ENCODE measurements at regions not wholly inside any gene's neighbourhood (a gene's known extent, or its start where the extent isn't known, plus 50 kb on each side); places are given as distances from the start of the nearest gene placed in this dataset.

DNA sequence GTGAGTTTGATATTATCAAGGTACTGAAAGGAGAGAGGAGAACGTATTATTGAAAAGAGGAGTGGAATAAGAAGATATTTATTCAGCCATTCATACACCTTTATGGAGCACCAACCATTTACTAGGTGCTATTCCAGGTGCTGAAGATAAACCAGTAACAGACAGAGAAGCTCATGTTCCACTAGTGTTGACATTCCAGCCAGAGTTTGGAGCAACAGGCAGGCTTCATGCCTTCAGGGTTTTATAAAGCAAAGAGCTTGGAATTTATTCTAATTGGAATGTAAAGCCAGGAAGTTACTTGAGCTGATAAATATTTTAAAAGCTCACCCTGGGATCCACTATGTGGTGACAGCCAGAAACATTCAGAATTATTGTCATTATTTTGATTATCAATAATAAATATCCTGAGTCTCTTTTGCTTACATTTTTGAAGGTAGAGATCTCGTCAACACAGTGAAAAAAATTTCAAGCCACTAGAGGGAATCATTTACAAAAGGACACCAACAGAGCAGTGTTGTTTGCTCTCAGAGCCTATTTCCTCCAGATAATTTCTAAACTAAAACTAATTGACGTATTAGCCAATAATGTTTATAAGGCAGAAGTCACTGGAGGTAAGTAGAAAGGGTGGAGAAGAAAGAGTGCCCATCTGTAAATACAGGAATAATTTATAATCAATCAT lies 172.0 kb downstream of the KCNA4 start:
- Histone ChIP-seq H3K9me2 (replicated peaks; ENCODE audit: insufficient read depth, low read length) (no peaks in the 10 kb centered on the region), H3K27me3 (ENCODE audit: low read length) (no peaks in the 10 kb centered on the region), H3K79me2 (ENCODE audit: insufficient read depth, low read length) (no peaks in the 10 kb centered on the region), H2AFZ (ENCODE audit: low read depth, low read length, severe bottlenecking) (no peak overlapping the region), H4K20me1 (ENCODE audit: low read depth, low read length) (no peaks in the 10 kb centered on the region), H3K4me2 (ENCODE audit: low read depth, low read length, poor library complexity, severe bottlenecking) (no peak overlapping the region), H3F3A (ENCODE audit: insufficient read depth) (no peaks in the 10 kb centered on the region), H3K27ac (ENCODE audit: low read depth, low read length) (no peak overlapping the region), H3K9ac (ENCODE audit: low read length) (no peak overlapping the region), H3K36me3 (ENCODE audit: low read length) (no peaks in the 10 kb centered on the region), H3K9me3 (ENCODE audit: insufficient read depth, low read length) (no peaks in the 10 kb centered on the region), H3K4me3 (ENCODE audit: insufficient read depth, low read length, poor library complexity, severe bottlenecking) (no peak overlapping the region)
- TF ChIP-seq EZH2phosphoT487 (conservative IDR thresholded peaks at IDR 0.05; ENCODE audit: low read length): no peak
- TF ChIP-seq, protein P1, sequence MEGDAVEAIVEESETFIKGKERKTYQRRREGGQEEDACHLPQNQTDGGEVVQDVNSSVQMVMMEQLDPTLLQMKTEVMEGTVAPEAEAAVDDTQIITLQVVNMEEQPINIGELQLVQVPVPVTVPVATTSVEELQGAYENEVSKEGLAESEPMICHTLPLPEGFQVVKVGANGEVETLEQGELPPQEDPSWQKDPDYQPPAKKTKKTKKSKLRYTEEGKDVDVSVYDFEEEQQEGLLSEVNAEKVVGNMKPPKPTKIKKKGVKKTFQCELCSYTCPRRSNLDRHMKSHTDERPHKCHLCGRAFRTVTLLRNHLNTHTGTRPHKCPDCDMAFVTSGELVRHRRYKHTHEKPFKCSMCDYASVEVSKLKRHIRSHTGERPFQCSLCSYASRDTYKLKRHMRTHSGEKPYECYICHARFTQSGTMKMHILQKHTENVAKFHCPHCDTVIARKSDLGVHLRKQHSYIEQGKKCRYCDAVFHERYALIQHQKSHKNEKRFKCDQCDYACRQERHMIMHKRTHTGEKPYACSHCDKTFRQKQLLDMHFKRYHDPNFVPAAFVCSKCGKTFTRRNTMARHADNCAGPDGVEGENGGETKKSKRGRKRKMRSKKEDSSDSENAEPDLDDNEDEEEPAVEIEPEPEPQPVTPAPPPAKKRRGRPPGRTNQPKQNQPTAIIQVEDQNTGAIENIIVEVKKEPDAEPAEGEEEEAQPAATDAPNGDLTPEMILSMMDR (IDR thresholded peaks at IDR 0.05; ENCODE audit: insufficient read depth, low read length, poor library complexity, severe bottlenecking): no peak

DNA sequence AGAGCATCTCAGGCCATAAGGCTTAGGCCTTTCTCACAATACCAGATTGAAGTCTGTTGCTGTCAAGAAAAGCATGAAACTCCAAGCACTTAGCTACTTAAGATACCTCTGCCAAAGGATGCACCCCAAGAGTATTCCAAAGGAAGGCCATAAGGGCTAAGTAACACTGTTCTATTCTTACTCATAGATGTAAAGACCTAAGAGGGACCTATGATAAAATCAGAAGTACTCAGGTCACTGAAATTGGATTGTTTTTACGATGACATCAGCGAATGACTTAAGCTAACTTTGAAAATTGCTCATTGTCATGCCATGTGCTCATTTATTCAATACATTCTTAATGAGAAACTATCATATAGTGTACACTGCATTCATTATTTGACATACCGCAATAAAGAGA lies 172.8 kb downstream of the KCNA4 start:
- no peak overlapping the region for H3K27ac ChIP-seq (ENCODE audit: low read depth, low read length)
- TF ChIP-seq, protein P1 (IDR thresholded peaks at IDR 0.05; ENCODE audit: insufficient read depth, low read length, poor library complexity, severe bottlenecking): no peak
- TF ChIP-seq EZH2phosphoT487 (conservative IDR thresholded peaks at IDR 0.05; ENCODE audit: low read length): no peak

DNA sequence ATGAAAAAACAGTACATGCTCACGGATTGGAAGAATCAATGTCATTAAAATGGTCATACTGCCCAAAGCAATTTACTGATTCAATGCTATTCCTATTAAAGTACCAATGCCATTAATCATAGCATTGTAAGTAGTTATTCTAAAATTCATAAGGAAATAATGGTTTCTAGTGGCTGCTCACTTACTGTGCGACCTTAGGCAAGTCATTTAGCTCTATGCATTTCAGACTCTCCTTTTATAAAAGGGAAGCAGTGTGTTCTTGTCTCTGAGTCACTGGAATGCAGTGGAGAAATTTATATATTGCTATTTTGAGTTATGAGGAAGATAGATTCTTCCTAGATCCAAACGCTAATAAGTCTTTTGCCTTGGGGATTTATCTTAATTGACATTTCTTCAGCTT lies 174.8 kb downstream of the KCNA4 start:
- no peak overlapping the region for H3K4me2 ChIP-seq (ENCODE audit: low read depth, low read length, poor library complexity, severe bottlenecking)
- H3K9ac ChIP-seq (ENCODE audit: low read length): no peak overlapping the region
- no peaks in the 10 kb centered on the region for H3K9me2 ChIP-seq (replicated peaks; ENCODE audit: insufficient read depth, low read length)
- H3F3A ChIP-seq (ENCODE audit: insufficient read depth): no peaks in the 10 kb centered on the region
- H3K27me3 ChIP-seq (ENCODE audit: low read length): no peaks in the 10 kb centered on the region
- H3K27ac ChIP-seq (ENCODE audit: low read depth, low read length): no peak overlapping the region
- TF ChIP-seq, protein P1 (IDR thresholded peaks at IDR 0.05; ENCODE audit: insufficient read depth, low read length, poor library complexity, severe bottlenecking): no peak
- no peak for TF ChIP-seq EZH2phosphoT487 (conservative IDR thresholded peaks at IDR 0.05; ENCODE audit: low read length)
- no peaks in the 10 kb centered on the region for H3K9me3 ChIP-seq (ENCODE audit: insufficient read depth, low read length)
- no peaks in the 10 kb centered on the region for H3K36me3 ChIP-seq (ENCODE audit: low read length)
- H3K4me3 ChIP-seq (ENCODE audit: insufficient read depth, low read length, poor library complexity, severe bottlenecking): no peak overlapping the region
- H4K20me1 ChIP-seq (ENCODE audit: low read depth, low read length): no peaks in the 10 kb centered on the region
- no peaks in the 10 kb centered on the region for H3K79me2 ChIP-seq (ENCODE audit: insufficient read depth, low read length)
- no peak overlapping the region for H2AFZ ChIP-seq (ENCODE audit: low read depth, low read length, severe bottlenecking)

More for the DNA sequence above, 172.8 kb downstream of the KCNA4 start:
- Histone ChIP-seq H3K27me3 (ENCODE audit: low read length) (no peaks in the 10 kb centered on the region), H3K9ac (ENCODE audit: low read length) (no peak overlapping the region), H3K79me2 (ENCODE audit: insufficient read depth, low read length) (no peaks in the 10 kb centered on the region), H3K4me2 (ENCODE audit: low read depth, low read length, poor library complexity, severe bottlenecking) (no peak overlapping the region), H3K4me3 (ENCODE audit: insufficient read depth, low read length, poor library complexity, severe bottlenecking) (no peak overlapping the region), H4K20me1 (ENCODE audit: low read depth, low read length) (no peaks in the 10 kb centered on the region), H2AFZ (ENCODE audit: low read depth, low read length, severe bottlenecking) (no peak overlapping the region), H3K36me3 (ENCODE audit: low read length) (no peaks in the 10 kb centered on the region), H3F3A (ENCODE audit: insufficient read depth) (no peaks in the 10 kb centered on the region), H3K9me2 (replicated peaks; ENCODE audit: insufficient read depth, low read length) (no peaks in the 10 kb centered on the region), H3K9me3 (ENCODE audit: insufficient read depth, low read length) (no peaks in the 10 kb centered on the region)

All from SU-DHL-6 (cell line).